Caco-2 (cell line): ENCODE measurements at regions not wholly inside any gene's neighbourhood (a gene's known extent, or its start where the extent isn't known, plus 50 kb on each side); places are given as distances from the start of the nearest gene placed in this dataset.

Source experiments
- BruUV-seq: library from RNA; stranded (reverse); fragments of 400-500 nt; replicated peaks from 2 replicates; lab custom pipeline; 2021; lab: Mats Ljungman, UMichigan
- CTCF ChIA-PET: fragments of 300-600 bp; sonication (Branson Sonifier 250); formaldehyde crosslinking; loops from one replicate; lab custom pipeline; 2022; ENCODE audit warnings: antibody characterized with exemption; lab: Charles Lee
- POLR2A ChIA-PET: fragments of 300-600 bp; sonication (Branson Sonifier 250); formaldehyde crosslinking; loops from one replicate; lab custom pipeline; 2022; ENCODE audit warnings: antibody characterized with exemption; lab: Charles Lee
- DNase-seq, 2 experiments: peaks; one replicate each; pipeline versions ENCODE4 v3.0.0 to v3.0.0-alpha.2; 2020 to 2022
- H3K27me3 ChIP-seq: replicated peaks from 2 replicates; pipeline ENCODE4 v1.6.0; 2011; ENCODE audit warnings: low read length; ENCODE audit not compliant: control insufficient read depth, insufficient read depth
- H3K36me3 ChIP-seq: 2 replicates; pipeline ENCODE4 v1.5.1; 2011; ENCODE audit warnings: low read length; ENCODE audit not compliant: control insufficient read depth, insufficient read depth
- H3K4me1 ChIP-seq: fragments of 250-450 bp; sonication (Bioruptor Pico); 2 replicates; pipeline ENCODE4 v1.5.1; 2020; ENCODE audit warnings: mild to moderate bottlenecking
- H3K4me3 ChIP-seq: 2 replicates; pipeline ENCODE4 v1.5.1; 2011; ENCODE audit warnings: low read depth, mild to moderate bottlenecking, control low read depth, low read length
- H3K9me3 ChIP-seq: fragments of 250-450 bp; sonication (Bioruptor Pico); 2 replicates; pipeline ENCODE4 v1.5.1; 2020; ENCODE audit warnings: mild to moderate bottlenecking, moderate library complexity
- H3K27ac Mint-ChIP-seq: one replicate; pipeline ENCODE4 v1.8.0; 2022; ENCODE audit warnings: mixed read lengths; ENCODE audit not compliant: unreplicated experiment
- H3K27me3 Mint-ChIP-seq: one replicate; pipeline ENCODE4 v1.8.0; 2022; ENCODE audit warnings: mixed read lengths; ENCODE audit not compliant: insufficient read depth, unreplicated experiment
- H3K36me3 Mint-ChIP-seq: one replicate; pipeline ENCODE4 v1.8.0; 2022; ENCODE audit warnings: mild to moderate bottlenecking, mixed read lengths; ENCODE audit not compliant: insufficient read depth, unreplicated experiment
- H3K4me1 Mint-ChIP-seq: one replicate; pipeline ENCODE4 v1.8.0; 2022; ENCODE audit warnings: low read depth, mixed read lengths; ENCODE audit not compliant: unreplicated experiment
- H3K4me3 Mint-ChIP-seq: one replicate; pipeline ENCODE4 v1.8.0; 2022; ENCODE audit warnings: mild to moderate bottlenecking, moderate library complexity, mixed read lengths; ENCODE audit not compliant: unreplicated experiment
- H3K9me3 Mint-ChIP-seq: one replicate; pipeline ENCODE4 v1.8.0; 2022; ENCODE audit warnings: mixed read lengths; ENCODE audit not compliant: unreplicated experiment
- CTCF ChIP-seq, 2 experiments: fragments of 200-600 bp in 1 of 2; IDR thresholded peaks; 1 replicate in 1 of 2; 2 replicates in 1 of 2; pipeline versions ENCODE4 v1.5.1 to v1.8.0; 2011 to 2022; ENCODE audit warnings: antibody characterized with exemption in 1 of 2, control low read depth in 1 of 2, inconsistent platforms in 1 of 2, low read depth in 1 of 2, low read length in 1 of 2, mild to moderate bottlenecking in 1 of 2, moderate library complexity in 1 of 2; ENCODE audit not compliant: insufficient read depth in 1 of 2, severe bottlenecking in 1 of 2, unreplicated experiment in 1 of 2
- intact Hi-C: fragments of 100-400 bp; cut with micrococcal nuclease; formaldehyde crosslinking; loops from one replicate; pipeline ENCODE4 v1.10.0; 2022; ENCODE audit not compliant: unreplicated experiment

DNA sequence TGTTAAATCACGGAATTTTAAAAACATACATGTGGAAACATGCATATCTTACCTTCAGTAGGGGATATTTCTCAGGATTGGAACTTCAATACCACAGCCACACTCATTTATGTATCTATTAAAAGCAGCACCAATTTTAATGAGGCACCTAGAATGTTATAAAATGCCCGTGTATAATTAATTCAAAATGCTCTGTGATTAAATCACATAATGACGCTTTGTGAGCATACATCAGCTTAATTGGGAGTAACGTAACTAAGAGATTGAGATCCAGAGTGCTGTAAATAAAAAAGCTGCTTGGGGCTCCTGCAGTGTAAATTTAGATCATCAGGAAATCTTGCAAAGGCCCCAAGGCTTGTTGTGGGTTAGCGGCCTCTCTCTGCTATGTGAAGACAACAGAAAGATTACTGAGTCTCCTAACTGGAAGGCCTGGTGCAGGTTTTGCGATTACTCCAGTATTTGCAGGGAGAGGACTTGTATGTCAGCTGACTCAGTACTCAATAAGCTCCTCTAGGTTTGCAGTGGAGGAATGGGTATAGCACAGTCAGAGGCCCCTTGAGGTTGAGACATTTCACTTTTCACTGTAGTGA lies 195.5 kb upstream of the PHYHIPL start:
- H3K4me3 Mint-ChIP-seq = no peak overlapping the region
- H3K4me1 Mint-ChIP-seq = no peaks in the 10 kb centered on the region
- ChIA-PET POLR2A (no interaction called here), CTCF (interaction anchor here (0.9 kb wide), 1 partner anchor 606 kb away, joined by 8 read pairs; no protein-coding TSS in a partner anchor)
- no peaks in the 10 kb centered on the region for H3K27me3 Mint-ChIP-seq
- Histone ChIP-seq H3K4me1 (no peaks in the 10 kb centered on the region), H3K4me3 (no peak overlapping the region), H3K27me3 (no peaks in the 10 kb centered on the region), H3K36me3 (no peaks in the 10 kb centered on the region), H3K9me3 (no peaks in the 10 kb centered on the region)
- no peak for TF ChIP-seq CTCF (IDR thresholded peaks at IDR 0.05; ENCODE audit: insufficient read depth in 1 of 2, low read depth in 1 of 2, low read length in 1 of 2, severe bottlenecking in 1 of 2, unreplicated experiment in 1 of 2)
- intact Hi-C loops = no loop called here
- H3K27ac Mint-ChIP-seq = no peak overlapping the region
- peaks cover 10% of the 10 kb centered on the region for H3K9me3 Mint-ChIP-seq
- no TSS peak for BruUV-seq
- H3K36me3 Mint-ChIP-seq = no peaks in the 10 kb centered on the region
- DNase-seq = no peak

DNA sequence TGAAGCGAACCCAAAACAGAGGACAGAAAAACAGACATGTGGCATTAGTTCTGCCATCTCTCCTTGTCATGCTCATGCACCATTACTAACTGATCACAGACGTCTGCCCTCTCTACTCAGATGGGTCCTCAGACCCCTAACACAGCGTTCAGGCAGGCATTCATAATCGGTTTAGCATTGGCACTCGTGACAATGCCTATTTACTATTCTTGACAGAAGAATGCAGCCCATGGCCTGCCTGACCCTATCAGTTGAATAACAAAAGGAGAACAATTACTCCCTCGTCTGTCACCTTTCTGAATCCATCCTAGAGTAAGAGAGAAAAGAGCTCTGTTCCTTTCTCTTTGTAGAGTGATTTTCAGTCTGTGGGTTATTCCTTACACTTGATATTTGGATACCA lies 194.6 kb upstream of the PHYHIPL start:
- Mint-ChIP-seq H3K4me1 (no peaks in the 10 kb centered on the region), H3K27ac (no peak overlapping the region), H3K36me3 (no peaks in the 10 kb centered on the region), H3K27me3 (no peaks in the 10 kb centered on the region), H3K4me3 (no peak overlapping the region), H3K9me3 (peaks cover 10% of the 10 kb centered on the region)
- BruUV-seq = no TSS peak
- CTCF ChIA-PET = interaction anchor here (0.9 kb wide), 1 partner anchor 605 kb away, joined by 8 read pairs; no protein-coding TSS in a partner anchor
- no peak for DNase-seq
- no peak overlapping the region for H3K4me3 ChIP-seq
- H3K4me1 ChIP-seq = no peaks in the 10 kb centered on the region
- H3K9me3 ChIP-seq = no peaks in the 10 kb centered on the region
- TF ChIP-seq CTCF (IDR thresholded peaks at IDR 0.05; ENCODE audit: insufficient read depth in 1 of 2, low read depth in 1 of 2, low read length in 1 of 2, severe bottlenecking in 1 of 2, unreplicated experiment in 1 of 2) = no peak
- no peaks in the 10 kb centered on the region for H3K36me3 ChIP-seq
- no peaks in the 10 kb centered on the region for H3K27me3 ChIP-seq
- POLR2A ChIA-PET = interaction anchor here (0.9 kb wide), 1 partner anchor 25 kb away, joined by 3 read pairs; no protein-coding TSS in a partner anchor
- intact Hi-C loops = no loop called here

DNA sequence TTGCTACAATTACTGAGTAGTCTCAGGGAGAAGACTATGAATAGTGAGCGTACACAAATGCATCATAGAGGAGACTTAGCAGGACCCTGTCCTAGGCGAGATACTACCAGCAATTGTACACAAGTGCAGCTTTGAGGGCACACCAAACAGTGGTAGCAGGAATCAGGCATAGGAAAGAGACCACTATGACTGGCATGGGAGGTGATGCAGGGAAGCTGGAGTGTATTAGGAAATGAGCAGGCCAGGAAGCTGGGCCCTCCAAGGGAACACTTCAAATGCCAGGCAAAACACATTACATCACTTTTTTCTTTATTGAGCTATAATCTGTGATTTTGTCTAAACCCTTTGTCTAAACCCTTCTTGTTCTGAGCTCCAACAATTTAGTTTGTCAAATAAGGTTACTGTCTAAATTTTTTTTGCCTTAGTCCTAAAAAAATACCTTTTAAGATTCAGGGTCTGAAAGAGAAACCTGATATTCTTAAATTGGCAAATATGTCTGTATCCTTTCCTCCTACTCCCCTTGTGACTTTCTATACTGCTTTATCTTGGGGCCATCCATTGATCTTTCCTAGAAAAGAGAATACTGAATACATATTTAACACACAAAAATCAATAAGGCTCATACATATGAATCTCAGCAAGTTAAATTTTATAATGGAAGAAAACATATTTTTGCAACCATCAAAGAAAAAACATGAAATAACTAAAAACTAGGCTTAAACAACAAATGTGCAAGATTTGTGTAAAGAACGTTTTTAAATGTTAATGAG lies 193.8 kb upstream of the PHYHIPL start:
- no peaks in the 10 kb centered on the region for H3K27me3 ChIP-seq
- H3K27me3 Mint-ChIP-seq = no peaks in the 10 kb centered on the region
- ChIA-PET CTCF (no interaction called here), POLR2A (interaction anchor here (0.9 kb wide), 1 partner anchor 24 kb away, joined by 3 read pairs; no protein-coding TSS in a partner anchor)
- H3K4me1 ChIP-seq = no peaks in the 10 kb centered on the region
- no peak overlapping the region for H3K4me3 Mint-ChIP-seq
- H3K9me3 Mint-ChIP-seq = peaks cover 7% of the 10 kb centered on the region
- no peaks in the 10 kb centered on the region for H3K36me3 ChIP-seq
- no peak overlapping the region for H3K27ac Mint-ChIP-seq
- BruUV-seq = no TSS peak
- intact Hi-C loops = no loop called here
- no peaks in the 10 kb centered on the region for H3K4me1 Mint-ChIP-seq
- H3K4me3 ChIP-seq = no peak overlapping the region
- TF ChIP-seq CTCF (IDR thresholded peaks at IDR 0.05; ENCODE audit: insufficient read depth in 1 of 2, low read depth in 1 of 2, low read length in 1 of 2, severe bottlenecking in 1 of 2, unreplicated experiment in 1 of 2) = no peak
- DNase-seq = no peak
- H3K9me3 ChIP-seq = no peaks in the 10 kb centered on the region
- no peaks in the 10 kb centered on the region for H3K36me3 Mint-ChIP-seq
